Neuronal stem cell (in vitro differentiated cells): ENCODE measurements at regions not wholly inside any gene's neighbourhood (a gene's known extent, or its start where the extent isn't known, plus 50 kb on each side); places are given as distances from the start of the nearest gene placed in this dataset.

ENCODE experiments used
- DNase-seq: peaks from one replicate; pipeline ENCODE4 v3.0.0-alpha.2; 2013; ENCODE audit warnings: low spot score
- H2AFZ ChIP-seq: one replicate; pipeline ENCODE4 v1.6.1; 2013; ENCODE audit warnings: mild to moderate bottlenecking, low read length, inconsistent platforms
- H2AK5ac ChIP-seq: 2 replicates; pipeline ENCODE4 v1.6.1; 2013; ENCODE audit warnings: low read depth, mild to moderate bottlenecking, inconsistent platforms, low read length, moderate library complexity, mixed read lengths
- H2BK120ac ChIP-seq: 2 replicates; pipeline ENCODE4 v1.6.1; 2013; ENCODE audit warnings: low read depth, mild to moderate bottlenecking, inconsistent platforms, low read length, moderate library complexity, mixed read lengths
- H2BK12ac ChIP-seq: one replicate; pipeline ENCODE4 v1.6.1; 2013; ENCODE audit warnings: low read length, inconsistent platforms
- H2BK15ac ChIP-seq: 2 replicates; pipeline ENCODE4 v1.6.1; 2013; ENCODE audit warnings: mild to moderate bottlenecking, low read length, inconsistent platforms, mixed read lengths
- H2BK5ac ChIP-seq: one replicate; pipeline ENCODE4 v1.6.1; 2013; ENCODE audit warnings: inconsistent platforms, mild to moderate bottlenecking, low read length, moderate library complexity
- H3K14ac ChIP-seq: one replicate; pipeline ENCODE4 v1.6.1; 2013; ENCODE audit warnings: low read length, inconsistent platforms
- H3K18ac ChIP-seq: 2 replicates; pipeline ENCODE4 v1.6.1; 2013; ENCODE audit warnings: low read length, inconsistent platforms
- H3K23ac ChIP-seq: 2 replicates; pipeline ENCODE4 v1.6.1; 2013; ENCODE audit warnings: low read depth, mild to moderate bottlenecking, mixed read lengths, low read length, inconsistent platforms; ENCODE audit not compliant: poor library complexity
- H3K27ac ChIP-seq: replicated peaks from 3 replicates; pipeline ENCODE4 v1.5.1; 2013; ENCODE audit warnings: low read length, inconsistent platforms
- H3K27me3 ChIP-seq, 3 experiments: 2 replicates each; pipeline ENCODE4 v1.6.1; 2013; ENCODE audit warnings: low read length in 3 of 3, mild to moderate bottlenecking in 2 of 3, inconsistent platforms in 1 of 3, low read depth in 1 of 3, mixed read lengths in 1 of 3, moderate library complexity in 1 of 3; ENCODE audit not compliant: control insufficient read depth in 3 of 3, insufficient read depth in 3 of 3
- H3K36me3 ChIP-seq, 2 donors: replicated peaks in 1 of 2; 2 replicates each; pipeline ENCODE4 v1.6.1; 2013; ENCODE audit warnings: low read length in 2 of 2; ENCODE audit not compliant: control insufficient read depth in 2 of 2, insufficient read depth in 2 of 2
- H3K4ac ChIP-seq: 2 replicates; pipeline ENCODE4 v1.6.1; 2013; ENCODE audit warnings: inconsistent platforms, mild to moderate bottlenecking, low read length, moderate library complexity
- H3K4me1 ChIP-seq, 2 donors: 1 replicate in 1 of 2; 2 replicates in 1 of 2; pipeline ENCODE4 v1.6.1; 2013; ENCODE audit warnings: low read length in 2 of 2, low read depth in 1 of 2; ENCODE audit not compliant: control insufficient read depth in 2 of 2, insufficient read depth in 1 of 2
- H3K4me2 ChIP-seq: one replicate; pipeline ENCODE4 v1.6.1; 2013; ENCODE audit warnings: mild to moderate bottlenecking, low read length, inconsistent platforms; ENCODE audit not compliant: insufficient read depth, poor library complexity, severe bottlenecking
- H3K4me3 ChIP-seq, 2 donors: 2 replicates each; pipeline ENCODE4 v1.5.1; 2013; ENCODE audit warnings: low read length in 2 of 2, mild to moderate bottlenecking in 2 of 2, inconsistent platforms in 1 of 2, moderate library complexity in 1 of 2
- H3K79me1 ChIP-seq: one replicate; pipeline ENCODE4 v1.6.1; 2013; ENCODE audit warnings: low read depth, mild to moderate bottlenecking, inconsistent platforms, low read length, moderate library complexity
- H3K9ac ChIP-seq: one replicate; pipeline ENCODE4 v1.6.1; 2013; ENCODE audit warnings: mild to moderate bottlenecking, low read depth, low read length, inconsistent platforms; ENCODE audit not compliant: poor library complexity
- H3K9me3 ChIP-seq, 2 donors: replicated peaks in 1 of 2; 2 replicates each; pipeline versions ENCODE3 to v1.6.1; 2013; ENCODE audit warnings: low read length in 2 of 2, mild to moderate bottlenecking in 2 of 2, inconsistent platforms in 1 of 2, low read depth in 1 of 2, mixed read lengths in 1 of 2, moderate library complexity in 1 of 2; ENCODE audit not compliant: control insufficient read depth in 2 of 2, insufficient read depth in 1 of 2
- H4K8ac ChIP-seq: one replicate; pipeline ENCODE4 v1.6.1; 2013; ENCODE audit warnings: low read depth, mild to moderate bottlenecking, inconsistent platforms, low read length, moderate library complexity
- H4K91ac ChIP-seq: one replicate; pipeline ENCODE4 v1.6.1; 2013; ENCODE audit warnings: low read length, low read depth, mild to moderate bottlenecking, inconsistent platforms; ENCODE audit not compliant: poor library complexity
- WGBS, 2 donors: extraction: QIAGEN DNeasy Blood & Tissue Kit; methylation state at CpG; one replicate each; pipeline ENCODE4 v1.1.7; 2013; ENCODE audit warnings: missing lambda C conversion rate in 2 of 2, mixed read lengths in 1 of 2; ENCODE audit not compliant: insufficient read length in 2 of 2, insufficient replicate concordance in 1 of 2; ENCODE audit errors: extremely low coverage in 2 of 2; 5-methylcytosine and 5-hydroxymethylcytosine counted together

DNA sequence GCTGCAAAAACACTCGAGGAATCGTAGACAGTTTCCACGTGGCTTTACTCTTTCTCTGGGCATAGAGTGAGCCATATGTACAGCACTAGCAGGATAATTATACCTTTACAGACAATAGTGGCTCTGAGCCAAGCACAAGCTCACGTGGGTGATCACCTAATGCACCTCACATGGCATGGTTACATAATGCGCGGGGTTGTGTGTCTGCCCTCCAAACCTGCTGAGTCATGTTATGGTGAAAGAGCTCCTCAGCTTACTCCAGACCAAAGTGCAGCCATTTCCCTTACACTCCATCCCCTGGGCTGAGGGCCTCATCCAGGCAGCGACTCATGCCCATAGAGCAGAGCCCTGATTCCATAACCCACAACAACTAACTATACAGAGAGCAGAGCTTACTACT, 1458.4 kb upstream of the CADM2 start:
- no peaks in the 10 kb centered on the region for H3K4me1 ChIP-seq
- no peak overlapping the region for H2BK5ac ChIP-seq
- H3K9ac ChIP-seq, result no peak overlapping the region
- no peak overlapping the region for H2AK5ac ChIP-seq
- H2BK12ac ChIP-seq, result no peak overlapping the region
- H3K14ac ChIP-seq, result no peak overlapping the region
- no peak overlapping the region for H3K23ac ChIP-seq
- no peak overlapping the region for H3K4ac ChIP-seq
- H2BK15ac ChIP-seq, result no peak overlapping the region
- H3K9me3 ChIP-seq, result no peaks in the 10 kb centered on the region
- H3K79me1 ChIP-seq, result no peaks in the 10 kb centered on the region
- H4K91ac ChIP-seq, result no peak overlapping the region
- DNase-seq, result no peak
- no peak overlapping the region for H2AFZ ChIP-seq
- H3K4me2 ChIP-seq, result no peak overlapping the region
- H4K8ac ChIP-seq, result no peak overlapping the region
- WGBS, 2 donors, result no CpG with 5 or more reads among the region's 7 CpGs
- no peak overlapping the region for H3K27ac ChIP-seq
- no peak overlapping the region for H3K18ac ChIP-seq
- no peak overlapping the region for H2BK120ac ChIP-seq
- no peaks in the 10 kb centered on the region for H3K36me3 ChIP-seq
- no peaks in the 10 kb centered on the region for H3K27me3 ChIP-seq
- no peak overlapping the region for H3K4me3 ChIP-seq

DNA sequence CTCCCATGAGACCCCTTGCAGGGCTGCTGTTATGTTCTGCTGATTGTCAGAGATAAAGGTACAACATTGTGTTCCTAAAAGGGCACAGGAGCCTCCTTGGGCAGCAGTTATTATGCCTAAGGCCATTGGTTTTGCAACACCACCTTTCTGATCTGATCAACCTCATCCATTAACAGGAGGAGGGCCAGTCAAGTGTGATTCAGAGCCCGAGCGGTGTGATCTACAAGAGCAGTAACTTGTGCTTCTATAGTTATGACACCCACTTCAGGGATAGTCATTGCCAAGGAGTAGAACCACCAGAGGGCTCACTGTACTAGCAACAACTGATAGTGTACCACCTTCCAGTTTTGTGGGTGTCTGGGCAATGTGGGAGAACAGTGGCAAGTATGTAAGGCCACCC, 1457.9 kb upstream of the CADM2 start:
- H3K4ac ChIP-seq, result no peak overlapping the region
- H3K18ac ChIP-seq, result no peak overlapping the region
- no peak overlapping the region for H2AK5ac ChIP-seq
- no peaks in the 10 kb centered on the region for H3K27me3 ChIP-seq
- H3K4me3 ChIP-seq, result no peak overlapping the region
- H3K4me1 ChIP-seq, result no peaks in the 10 kb centered on the region
- no peak overlapping the region for H2BK15ac ChIP-seq
- no peak for DNase-seq
- no peaks in the 10 kb centered on the region for H3K79me1 ChIP-seq
- no peak overlapping the region for H3K14ac ChIP-seq
- H3K4me2 ChIP-seq, result no peak overlapping the region
- H3K9ac ChIP-seq, result no peak overlapping the region
- H3K27ac ChIP-seq, result no peak overlapping the region
- no peaks in the 10 kb centered on the region for H3K36me3 ChIP-seq
- H2BK120ac ChIP-seq, result no peak overlapping the region
- H3K9me3 ChIP-seq, result no peaks in the 10 kb centered on the region
- H4K91ac ChIP-seq, result no peak overlapping the region
- H2BK5ac ChIP-seq, result no peak overlapping the region
- H4K8ac ChIP-seq, result no peak overlapping the region
- H2AFZ ChIP-seq, result no peak overlapping the region
- H2BK12ac ChIP-seq, result no peak overlapping the region
- no CpG with 5 or more reads among the region's 2 CpGs for WGBS, 2 donors
- no peak overlapping the region for H3K23ac ChIP-seq

DNA sequence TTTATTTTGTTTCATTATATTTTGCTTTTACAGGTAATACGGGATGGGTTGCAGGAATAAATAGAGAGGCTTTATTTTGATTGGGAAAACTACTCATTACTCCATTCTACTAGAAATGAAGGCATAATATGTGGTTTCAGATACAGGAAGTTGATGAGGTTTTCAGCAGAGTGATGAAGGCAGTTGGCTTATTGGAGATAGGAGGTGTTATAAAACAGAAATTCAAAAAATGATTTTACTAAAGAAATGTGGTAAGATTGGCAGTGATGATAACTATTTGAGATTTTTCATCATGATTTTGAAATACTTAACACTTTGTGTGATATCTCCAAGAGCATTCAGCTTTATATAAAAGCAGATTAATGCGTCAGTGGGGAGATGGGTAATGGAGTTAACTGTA, 1445.7 kb upstream of the CADM2 start:
- Histone ChIP-seq H3K9me3 (no peaks in the 10 kb centered on the region), H3K23ac (no peak overlapping the region), H3K36me3 (no peaks in the 10 kb centered on the region), H3K4me2 (no peak overlapping the region), H3K14ac (no peak overlapping the region), H2BK15ac (no peak overlapping the region), H3K27ac (no peak overlapping the region), H3K4me1 (no peaks in the 10 kb centered on the region), H2BK120ac (no peak overlapping the region), H2BK5ac (no peak overlapping the region), H2AK5ac (no peak overlapping the region), H2BK12ac (no peak overlapping the region), H3K9ac (no peak overlapping the region), H2AFZ (no peak overlapping the region), H3K4me3 (no peak overlapping the region), H4K91ac (no peak overlapping the region), H3K79me1 (no peaks in the 10 kb centered on the region), H4K8ac (no peak overlapping the region), H3K27me3 (no peaks in the 10 kb centered on the region), H3K4ac (no peak overlapping the region), H3K18ac (no peak overlapping the region)
- no CpG with 5 or more reads among the region's 2 CpGs for WGBS, 2 donors
- DNase-seq, result no peak

DNA sequence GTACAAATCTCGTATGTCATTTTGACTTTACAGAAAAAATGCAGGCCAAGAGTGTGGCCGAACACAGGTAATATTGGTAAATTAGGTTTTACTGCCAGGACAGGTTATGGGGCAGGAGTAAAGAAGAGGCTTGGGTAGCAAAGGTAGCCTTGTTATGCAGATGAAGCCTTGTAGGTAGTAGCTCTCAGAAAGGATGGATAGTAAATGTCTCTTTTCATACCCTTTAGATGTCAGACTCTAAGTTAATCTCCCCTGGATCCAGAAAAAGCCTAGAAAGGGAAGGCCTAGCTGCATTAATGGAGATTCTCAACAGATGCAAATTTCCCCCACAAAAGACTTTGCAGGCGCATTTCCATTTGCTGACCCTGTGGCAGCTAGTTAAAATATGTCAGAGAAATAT, 1445.1 kb upstream of the CADM2 start:
- Histone ChIP-seq H3K23ac (no peak overlapping the region), H3K27me3 (no peaks in the 10 kb centered on the region), H2BK15ac (no peak overlapping the region), H4K91ac (no peak overlapping the region), H4K8ac (no peak overlapping the region), H2AK5ac (no peak overlapping the region), H3K27ac (no peak overlapping the region), H3K36me3 (no peaks in the 10 kb centered on the region), H3K18ac (no peak overlapping the region), H3K79me1 (no peaks in the 10 kb centered on the region), H3K4me3 (no peak overlapping the region), H3K4ac (no peak overlapping the region), H2AFZ (no peak overlapping the region), H3K9ac (no peak overlapping the region), H3K9me3 (no peaks in the 10 kb centered on the region), H3K4me2 (no peak overlapping the region), H2BK5ac (no peak overlapping the region), H2BK120ac (no peak overlapping the region), H2BK12ac (no peak overlapping the region), H3K14ac (no peak overlapping the region), H3K4me1 (no peaks in the 10 kb centered on the region)
- no peak for DNase-seq
- WGBS, 2 donors, result no CpG with 5 or more reads among the region's 3 CpGs
